ENCODE measurements at regions not wholly inside any gene's neighbourhood (a gene's known extent, or its start where the extent isn't known, plus 50 kb on each side); places are given as distances from the start of the nearest gene placed in this dataset.

DNA sequence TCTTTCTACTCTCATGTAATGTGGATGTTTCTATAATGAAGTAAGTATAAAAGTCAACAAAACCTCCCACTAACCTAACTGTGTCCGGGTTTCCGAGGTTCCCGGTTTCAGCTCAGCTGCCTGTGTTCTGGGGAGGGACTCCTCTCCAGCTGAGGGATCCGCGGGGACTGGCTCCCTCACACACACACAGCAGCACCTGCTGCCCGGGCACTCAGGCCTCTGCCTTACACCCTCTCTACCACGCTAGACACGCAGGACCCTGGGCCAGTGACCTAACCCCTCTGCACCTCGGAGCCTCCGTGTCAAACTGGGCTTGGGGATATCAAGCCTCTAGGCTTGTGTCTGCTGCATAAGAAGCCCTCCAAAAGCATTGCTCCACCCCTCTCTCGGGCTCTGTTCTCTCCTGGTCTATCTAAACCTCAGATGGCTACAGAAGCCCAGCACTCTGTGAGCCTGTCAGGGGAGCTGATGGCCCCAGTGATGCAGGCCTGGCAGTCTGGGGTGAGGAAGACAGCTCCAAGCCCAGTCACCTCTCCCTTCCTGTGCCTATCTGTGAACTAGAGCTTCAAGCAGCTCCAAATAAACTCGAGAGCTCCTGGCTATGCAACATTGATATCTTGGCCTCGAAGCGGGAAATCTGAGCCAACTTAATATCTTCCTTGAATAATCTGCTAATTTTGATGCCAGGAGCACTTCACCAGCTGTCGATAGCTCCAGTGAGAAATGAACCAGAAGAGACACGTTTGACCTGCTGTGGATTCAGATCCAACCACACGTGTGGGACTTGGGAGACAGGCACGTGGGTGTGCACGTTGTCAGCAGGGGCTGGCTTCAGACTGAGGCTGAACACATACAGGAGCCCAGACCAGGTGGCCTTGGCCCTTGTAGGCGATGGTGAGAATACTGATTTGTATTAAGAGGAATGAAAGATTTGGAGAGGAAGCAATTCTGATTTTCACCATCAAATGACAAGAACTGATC lies 232.7 kb upstream of the B3GAT1 start:
- H3K9me2 ChIP-seq (replicated peaks; ENCODE audit: insufficient read depth, low read length): no peaks in the 10 kb centered on the region
- H3K36me3 ChIP-seq (ENCODE audit: insufficient read depth, low read length): no peaks in the 10 kb centered on the region
- no peaks in the 10 kb centered on the region for H3K9me3 ChIP-seq (ENCODE audit: low read length)
- H2AFZ ChIP-seq (ENCODE audit: low read length): no peak overlapping the region
- H3K4me1 ChIP-seq (ENCODE audit: low read length): no peaks in the 10 kb centered on the region
- no peaks in the 10 kb centered on the region for H4K20me1 ChIP-seq (ENCODE audit: insufficient read depth, low read depth, low read length)
- no peak overlapping the region for H3K9ac ChIP-seq (ENCODE audit: low read length)
- H3K27ac ChIP-seq (ENCODE audit: low read length): no peak overlapping the region
- DNase-seq: no peak
- no peak overlapping the region for H3K4me2 ChIP-seq (ENCODE audit: low read depth, low read length, poor library complexity, severe bottlenecking)
- no peak overlapping the region for H3K4me3 ChIP-seq (ENCODE audit: low read length)
- no peaks in the 10 kb centered on the region for H3K79me2 ChIP-seq (ENCODE audit: low read length)
- no peaks in the 10 kb centered on the region for H3K27me3 ChIP-seq (ENCODE audit: low read length)

DNA sequence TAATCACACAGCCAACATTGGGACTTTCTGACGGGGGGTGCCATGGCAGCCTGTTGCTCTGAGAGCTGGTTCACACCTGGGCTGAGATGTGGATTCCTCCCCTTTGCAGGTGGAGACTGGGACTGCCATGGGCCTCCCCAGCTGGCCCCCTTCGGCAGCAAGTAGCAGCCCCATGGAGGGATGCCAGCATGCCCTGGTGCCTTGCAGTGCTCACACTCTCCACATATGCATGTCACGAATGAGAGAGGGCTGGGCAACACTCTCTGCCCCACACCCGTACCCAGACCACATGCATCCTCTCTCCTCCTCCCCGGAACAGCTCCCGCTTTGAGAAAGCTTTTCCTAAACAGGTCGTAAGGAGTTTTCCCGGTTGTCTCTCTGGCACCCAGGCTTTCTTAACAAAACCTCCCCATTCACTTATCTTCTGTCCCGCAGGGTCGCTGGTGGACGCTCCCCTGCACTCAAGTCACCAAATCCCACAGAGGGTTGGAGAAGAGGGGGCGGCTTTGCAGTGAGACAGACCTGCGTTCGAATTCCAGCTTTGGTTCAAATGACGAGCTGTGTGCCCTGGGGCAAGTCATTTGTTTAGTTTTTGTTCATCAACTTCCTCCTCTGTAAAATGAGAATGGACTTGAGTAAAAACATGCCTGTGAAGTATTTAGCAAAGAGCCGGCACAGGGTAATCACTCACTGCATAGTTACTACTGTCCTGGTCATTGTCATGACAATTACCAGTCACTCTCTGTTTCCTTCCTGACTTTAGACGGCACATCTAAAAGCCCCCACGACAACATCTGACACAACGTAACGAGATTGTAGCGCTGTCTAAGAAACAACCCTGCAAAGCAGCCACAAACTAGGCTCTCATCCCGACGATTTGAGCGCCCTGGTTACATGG lies 231.3 kb upstream of the B3GAT1 start:
- no peak for DNase-seq
- Histone ChIP-seq H3K27me3 (ENCODE audit: low read length) (no peaks in the 10 kb centered on the region), H3K4me2 (ENCODE audit: low read depth, low read length, poor library complexity, severe bottlenecking) (no peak overlapping the region), H4K20me1 (ENCODE audit: insufficient read depth, low read depth, low read length) (no peaks in the 10 kb centered on the region), H3K9me3 (ENCODE audit: low read length) (no peaks in the 10 kb centered on the region), H3K9ac (ENCODE audit: low read length) (no peak overlapping the region), H3K79me2 (ENCODE audit: low read length) (no peaks in the 10 kb centered on the region), H3K4me3 (ENCODE audit: low read length) (no peak overlapping the region), H3K27ac (ENCODE audit: low read length) (no peak overlapping the region), H3K9me2 (replicated peaks; ENCODE audit: insufficient read depth, low read length) (no peaks in the 10 kb centered on the region), H2AFZ (ENCODE audit: low read length) (no peak overlapping the region), H3K4me1 (ENCODE audit: low read length) (no peaks in the 10 kb centered on the region), H3K36me3 (ENCODE audit: insufficient read depth, low read length) (no peaks in the 10 kb centered on the region)

DNA sequence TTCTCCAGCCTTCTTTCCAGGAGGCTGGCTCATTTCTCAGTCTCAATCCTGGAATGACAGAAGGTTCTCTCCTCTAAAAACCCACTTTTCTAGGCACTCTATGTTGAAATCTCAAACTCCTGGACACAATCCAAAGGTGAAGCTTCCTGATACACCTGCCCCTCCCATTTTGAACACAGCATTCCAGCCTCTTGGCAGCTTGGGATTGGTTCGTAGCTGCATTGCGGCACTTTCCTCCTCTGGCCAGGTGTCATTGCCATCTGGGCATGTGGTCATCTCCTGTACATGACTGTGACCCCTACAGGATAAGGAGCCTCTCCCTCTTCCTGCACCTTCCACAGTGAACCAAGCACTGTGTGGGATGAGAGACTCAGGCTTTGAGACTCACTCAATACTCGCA lies 230.2 kb upstream of the B3GAT1 start:
- Histone ChIP-seq H3K9me3 (ENCODE audit: low read length) (no peaks in the 10 kb centered on the region), H3K9me2 (replicated peaks; ENCODE audit: insufficient read depth, low read length) (no peaks in the 10 kb centered on the region), H3K79me2 (ENCODE audit: low read length) (no peaks in the 10 kb centered on the region), H3K4me2 (ENCODE audit: low read depth, low read length, poor library complexity, severe bottlenecking) (no peak overlapping the region), H3K4me3 (ENCODE audit: low read length) (no peak overlapping the region), H3K27ac (ENCODE audit: low read length) (no peak overlapping the region), H3K9ac (ENCODE audit: low read length) (no peak overlapping the region), H3K27me3 (ENCODE audit: low read length) (no peaks in the 10 kb centered on the region), H2AFZ (ENCODE audit: low read length) (no peak overlapping the region), H3K4me1 (ENCODE audit: low read length) (no peaks in the 10 kb centered on the region), H3K36me3 (ENCODE audit: insufficient read depth, low read length) (no peaks in the 10 kb centered on the region), H4K20me1 (ENCODE audit: insufficient read depth, low read depth, low read length) (no peaks in the 10 kb centered on the region)
- DNase-seq: no peak

DNA sequence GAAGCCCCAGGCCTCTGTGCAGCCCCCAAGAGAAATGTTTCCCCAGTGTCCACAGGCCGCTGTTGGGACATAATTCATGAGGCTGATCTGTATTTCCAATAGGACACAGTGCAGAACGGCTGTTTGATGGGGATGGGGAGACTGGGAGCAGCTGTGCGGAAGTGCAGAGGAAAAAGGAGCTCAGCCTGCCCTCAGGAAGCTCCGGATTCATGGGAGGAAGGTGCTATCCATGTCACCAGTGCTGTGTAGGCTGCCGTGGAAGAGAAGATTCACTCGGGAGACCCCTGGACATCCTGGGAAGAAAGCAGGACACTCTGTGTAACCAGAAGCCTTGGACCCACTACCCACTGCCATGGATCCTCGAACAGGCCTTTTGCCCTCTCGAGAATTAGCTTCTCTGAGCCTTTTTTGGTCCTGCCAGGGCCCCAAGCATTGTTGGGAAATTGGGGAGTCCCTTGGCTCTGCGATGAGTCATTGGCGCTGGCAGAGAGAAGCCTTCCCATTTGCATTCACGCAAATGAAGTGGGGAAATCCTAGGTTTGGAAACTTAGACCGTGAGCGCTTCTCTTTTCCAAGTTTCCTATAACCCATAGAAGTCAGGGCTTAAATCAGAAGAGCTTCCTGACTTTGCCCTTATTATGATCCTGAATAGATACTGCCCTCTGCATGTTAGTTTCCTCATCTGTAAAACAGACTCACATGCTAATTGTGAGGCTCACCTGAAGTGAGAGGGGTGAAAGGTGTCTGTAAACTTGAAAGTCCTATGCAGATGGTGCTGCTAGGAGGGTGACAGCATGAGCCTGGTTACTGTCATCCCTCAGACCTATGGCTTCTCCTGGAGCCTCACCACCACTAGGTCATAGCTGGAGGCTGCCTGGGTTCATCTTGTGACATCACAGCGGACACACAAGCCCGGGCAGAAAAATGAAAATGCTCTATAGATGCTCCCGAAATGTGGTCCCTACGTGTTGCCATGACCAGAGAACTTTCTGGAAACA lies 229.2 kb upstream of the B3GAT1 start:
- Histone ChIP-seq H3K4me3 (ENCODE audit: low read length) (no peak overlapping the region), H4K20me1 (ENCODE audit: insufficient read depth, low read depth, low read length) (no peaks in the 10 kb centered on the region), H3K27me3 (ENCODE audit: low read length) (no peaks in the 10 kb centered on the region), H3K79me2 (ENCODE audit: low read length) (no peaks in the 10 kb centered on the region), H3K9me2 (replicated peaks; ENCODE audit: insufficient read depth, low read length) (no peaks in the 10 kb centered on the region), H3K27ac (ENCODE audit: low read length) (no peak overlapping the region), H3K9me3 (ENCODE audit: low read length) (no peaks in the 10 kb centered on the region), H3K4me1 (ENCODE audit: low read length) (no peaks in the 10 kb centered on the region), H3K9ac (ENCODE audit: low read length) (no peak overlapping the region), H3K4me2 (ENCODE audit: low read depth, low read length, poor library complexity, severe bottlenecking) (no peak overlapping the region), H2AFZ (ENCODE audit: low read length) (no peak overlapping the region), H3K36me3 (ENCODE audit: insufficient read depth, low read length) (no peaks in the 10 kb centered on the region)
- no peak for DNase-seq

DNA sequence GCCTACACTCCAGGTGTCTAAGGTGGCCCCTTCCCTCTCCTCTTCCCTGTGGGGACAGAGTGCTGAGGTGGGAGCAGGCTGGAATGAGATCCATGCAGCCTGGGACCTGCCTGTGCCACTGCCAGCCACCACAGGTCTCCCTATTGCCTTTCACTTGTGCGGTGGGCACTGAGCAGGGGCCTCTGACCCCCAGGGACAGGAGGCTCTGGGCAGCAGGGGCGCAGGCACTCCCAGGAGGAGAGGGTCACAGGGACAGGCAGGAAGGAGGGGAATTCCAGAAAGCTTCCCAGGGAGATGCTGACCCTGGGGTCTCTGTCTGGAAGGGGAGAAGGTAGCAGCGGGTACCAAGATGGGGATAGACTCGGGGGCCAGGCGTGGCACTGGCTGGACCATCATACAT lies 228.5 kb upstream of the B3GAT1 start:
- no peak overlapping the region for H3K4me3 ChIP-seq (ENCODE audit: low read length)
- DNase-seq: no peak
- H3K4me1 ChIP-seq (ENCODE audit: low read length): no peaks in the 10 kb centered on the region
- no peak overlapping the region for H2AFZ ChIP-seq (ENCODE audit: low read length)
- H3K27ac ChIP-seq (ENCODE audit: low read length): no peak overlapping the region
- no peaks in the 10 kb centered on the region for H4K20me1 ChIP-seq (ENCODE audit: insufficient read depth, low read depth, low read length)
- H3K4me2 ChIP-seq (ENCODE audit: low read depth, low read length, poor library complexity, severe bottlenecking): no peak overlapping the region
- no peaks in the 10 kb centered on the region for H3K36me3 ChIP-seq (ENCODE audit: insufficient read depth, low read length)
- H3K9me3 ChIP-seq (ENCODE audit: low read length): no peaks in the 10 kb centered on the region
- no peaks in the 10 kb centered on the region for H3K79me2 ChIP-seq (ENCODE audit: low read length)
- no peaks in the 10 kb centered on the region for H3K27me3 ChIP-seq (ENCODE audit: low read length)
- no peaks in the 10 kb centered on the region for H3K9me2 ChIP-seq (replicated peaks; ENCODE audit: insufficient read depth, low read length)
- H3K9ac ChIP-seq (ENCODE audit: low read length): no peak overlapping the region

DNA sequence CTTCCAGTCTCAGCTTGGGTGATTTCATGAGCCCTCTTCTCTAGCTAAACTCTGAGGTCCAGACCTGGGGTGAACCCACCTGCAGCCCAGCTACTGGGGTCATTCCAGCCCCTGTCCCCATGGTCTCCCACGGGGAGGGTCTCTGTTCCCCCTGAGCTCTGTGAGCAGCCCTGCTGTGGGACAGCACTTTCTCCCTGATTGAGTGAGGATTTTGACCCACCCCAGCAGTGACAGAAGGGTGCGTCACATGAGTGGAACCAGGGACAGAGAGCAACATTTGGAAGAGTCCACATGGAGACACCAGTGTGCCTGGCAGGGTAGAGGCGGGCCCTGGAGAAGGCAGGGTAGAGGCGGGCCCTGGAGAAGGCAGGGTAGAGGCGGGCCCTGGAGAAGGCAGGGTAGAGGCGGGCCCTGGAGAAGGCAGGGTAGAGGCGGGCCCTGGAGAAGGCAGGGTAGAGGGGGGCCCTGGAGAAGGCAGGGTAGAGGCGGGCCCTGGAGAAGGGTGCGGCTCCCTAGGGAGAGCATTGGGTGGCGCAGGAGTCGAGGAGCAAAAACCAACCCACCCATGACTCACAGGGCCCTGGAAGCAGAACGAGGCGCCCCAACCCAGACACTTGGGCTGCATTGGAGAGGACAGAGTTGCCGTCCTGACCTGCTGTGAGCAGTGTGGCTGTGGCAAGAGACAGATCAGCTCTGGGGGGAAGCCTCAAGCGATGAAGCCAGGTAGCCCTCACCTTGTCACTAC lies 227.7 kb upstream of the B3GAT1 start:
- Histone ChIP-seq H3K9me3 (ENCODE audit: low read length) (no peaks in the 10 kb centered on the region), H3K27me3 (ENCODE audit: low read length) (no peaks in the 10 kb centered on the region), H3K79me2 (ENCODE audit: low read length) (no peaks in the 10 kb centered on the region), H3K27ac (ENCODE audit: low read length) (no peak overlapping the region), H4K20me1 (ENCODE audit: insufficient read depth, low read depth, low read length) (no peaks in the 10 kb centered on the region), H3K4me1 (ENCODE audit: low read length) (no peaks in the 10 kb centered on the region), H2AFZ (ENCODE audit: low read length) (no peak overlapping the region), H3K4me2 (ENCODE audit: low read depth, low read length, poor library complexity, severe bottlenecking) (no peak overlapping the region), H3K9ac (ENCODE audit: low read length) (no peak overlapping the region), H3K4me3 (ENCODE audit: low read length) (no peak overlapping the region), H3K36me3 (ENCODE audit: insufficient read depth, low read length) (no peaks in the 10 kb centered on the region), H3K9me2 (replicated peaks; ENCODE audit: insufficient read depth, low read length) (no peaks in the 10 kb centered on the region)
- no peak for DNase-seq

DNA sequence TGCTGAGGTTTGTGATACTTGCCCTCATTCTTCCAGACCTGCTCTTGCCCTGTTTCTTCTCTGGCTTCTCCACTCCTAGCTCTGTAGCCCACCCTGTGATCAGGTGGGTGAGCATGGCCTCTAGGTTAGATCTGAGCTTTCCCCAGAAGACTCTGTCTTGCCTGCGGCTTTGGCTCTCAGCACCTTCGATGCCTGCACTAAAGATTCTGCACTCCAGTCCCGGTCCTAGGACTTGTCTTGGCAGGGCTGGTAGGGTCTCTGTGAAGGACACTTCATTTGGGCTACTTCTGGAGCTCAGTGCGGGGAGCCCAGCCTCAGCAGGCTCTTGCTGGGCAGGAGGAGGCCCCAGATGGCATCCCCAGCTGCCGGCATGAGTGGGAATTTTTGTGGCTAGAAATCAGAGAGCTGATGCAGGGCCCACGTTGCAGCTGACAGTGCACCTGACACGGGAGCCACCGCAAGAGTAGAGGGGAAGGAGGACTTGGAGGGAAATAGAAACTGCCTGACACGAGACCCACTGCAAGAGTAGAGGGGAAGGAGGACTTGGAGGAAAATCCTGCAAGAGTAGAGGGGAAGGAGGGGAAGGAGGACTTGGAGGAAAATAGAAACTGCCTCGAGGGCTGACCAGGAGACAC lies 226.9 kb upstream of the B3GAT1 start:
- Histone ChIP-seq H4K20me1 (ENCODE audit: insufficient read depth, low read depth, low read length) (no peaks in the 10 kb centered on the region), H2AFZ (ENCODE audit: low read length) (no peak overlapping the region), H3K9me2 (replicated peaks; ENCODE audit: insufficient read depth, low read length) (no peaks in the 10 kb centered on the region), H3K4me2 (ENCODE audit: low read depth, low read length, poor library complexity, severe bottlenecking) (no peak overlapping the region), H3K4me1 (ENCODE audit: low read length) (no peaks in the 10 kb centered on the region), H3K9ac (ENCODE audit: low read length) (no peak overlapping the region), H3K9me3 (ENCODE audit: low read length) (no peaks in the 10 kb centered on the region), H3K36me3 (ENCODE audit: insufficient read depth, low read length) (no peaks in the 10 kb centered on the region), H3K27ac (ENCODE audit: low read length) (no peak overlapping the region), H3K79me2 (ENCODE audit: low read length) (no peaks in the 10 kb centered on the region), H3K4me3 (ENCODE audit: low read length) (no peak overlapping the region), H3K27me3 (ENCODE audit: low read length) (no peaks in the 10 kb centered on the region)
- no peak for DNase-seq

Measured in Karpas-422 (cell line).